H1 (cell line): ENCODE measurements at regions not wholly inside any gene's neighbourhood (a gene's known extent, or its start where the extent isn't known, plus 50 kb on each side); places are given as distances from the start of the nearest gene placed in this dataset.

Experiments used
- MAFK ChIP-seq: IDR thresholded peaks from 2 replicates; pipeline ENCODE4 v1.6.1; 2012; ENCODE audit warnings: low read depth, mild to moderate bottlenecking, improper control_type of control experiment, low read length
- MAX ChIP-seq: IDR thresholded peaks from 2 replicates; pipeline ENCODE4 v1.6.1; 2012; ENCODE audit warnings: inconsistent platforms
- POLR2A ChIP-seq, 2 experiments: IDR thresholded peaks; 1 replicate in 1 of 2; 2 replicates in 1 of 2; pipeline ENCODE4 v1.6.1; 2011; ENCODE audit warnings: low read depth in 2 of 2, low read length in 2 of 2, mild to moderate bottlenecking in 2 of 2; ENCODE audit errors: control extremely low read depth in 1 of 2
- RAD21 ChIP-seq, 2 experiments: IDR thresholded peaks in 1 of 2; conservative IDR thresholded peaks in 1 of 2; 2 replicates each; pipeline ENCODE4 v1.6.1; 2011; ENCODE audit warnings: low read depth in 2 of 2, low read length in 2 of 2, improper control_type of control experiment in 1 of 2, inconsistent platforms in 1 of 2, mild to moderate bottlenecking in 1 of 2, moderate library complexity in 1 of 2
- SP2 ChIP-seq: IDR thresholded peaks from 2 replicates; pipeline ENCODE4 v1.6.1; 2012; ENCODE audit warnings: mild to moderate bottlenecking, low read length, inconsistent platforms
- SUZ12 ChIP-seq: fragments of 200-600 bp; sonication (generic); IDR thresholded peaks from 2 replicates; pipeline ENCODE4 v1.6.1; 2012; ENCODE audit warnings: mild to moderate bottlenecking, inconsistent platforms, low read length, moderate library complexity, mixed read lengths

DNA sequence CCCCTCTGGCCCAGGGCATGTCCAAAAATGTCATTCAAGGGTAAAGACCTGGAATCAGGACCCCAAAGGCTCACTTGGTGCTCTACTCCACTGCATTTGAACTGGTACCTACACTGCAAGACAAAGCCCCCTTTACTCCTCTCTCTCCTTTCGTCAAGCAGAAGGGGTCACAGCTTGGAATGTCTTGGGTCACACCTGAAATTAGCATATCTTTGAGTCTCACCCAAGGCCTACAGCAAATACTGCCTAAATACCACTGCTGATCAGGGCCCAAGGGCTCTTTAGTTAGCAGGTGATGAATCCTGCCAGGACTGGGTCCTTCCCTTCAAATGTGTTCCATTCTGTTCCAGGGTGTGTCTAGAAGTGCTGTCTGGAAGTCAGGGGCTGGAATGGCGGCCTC lies 320.6 kb downstream of the SV2B start:
- no peak for TF ChIP-seq SUZ12
- no peak for TF ChIP-seq MAX
- TF ChIP-seq SP2, result no peak
- TF ChIP-seq MAFK, result no peak
- no peak for TF ChIP-seq RAD21 (IDR thresholded peaks at IDR 0.05 in 1 of 2, conservative IDR thresholded peaks at IDR 0.05 in 1 of 2; ENCODE audit: low read depth in 2 of 2, low read length in 2 of 2)
- TF ChIP-seq POLR2A (IDR thresholded peaks at IDR 0.05; ENCODE audit: control extremely low read depth in 1 of 2, low read depth in 2 of 2, low read length in 2 of 2), result no peak
